SK-N-SH treated with all-trans-retinoic acid at 6 μM for 48 hours (cell line): ENCODE measurements at regions not wholly inside any gene's neighbourhood (a gene's known extent, or its start where the extent isn't known, plus 50 kb on each side); places are given as distances from the start of the nearest gene placed in this dataset.

Experiments used
- CREB5 ChIP-seq: fragments of 250-450 bp; sonication (Bioruptor Pico); IDR thresholded peaks from 2 replicates; pipeline ENCODE4 v1.5.1; 2020; ENCODE audit warnings: low read depth, mild to moderate bottlenecking, moderate library complexity
- ESRRG ChIP-seq: fragments of 250-450 bp; sonication (Bioruptor Pico); IDR thresholded peaks from 2 replicates; pipeline ENCODE4 v1.6.1; 2021; ENCODE audit warnings: mild to moderate bottlenecking
- GLIS3 ChIP-seq: fragments of 250-450 bp; sonication (Bioruptor Pico); IDR thresholded peaks from 2 replicates; pipeline ENCODE4 v1.5.0; 2020; ENCODE audit warnings: mild to moderate bottlenecking, moderate library complexity
- RARB ChIP-seq: fragments of 250-450 bp; sonication (Bioruptor Pico); IDR thresholded peaks from 2 replicates; pipeline ENCODE4 v1.8.0; 2021; ENCODE audit warnings: mild to moderate bottlenecking, moderate library complexity
- TSHZ2 ChIP-seq: fragments of 250-450 bp; sonication (Bioruptor Pico); IDR thresholded peaks from 2 replicates; pipeline ENCODE4 v1.5.0; 2020; ENCODE audit warnings: mild to moderate bottlenecking, moderate library complexity
- ZC3H10 ChIP-seq: fragments of 250-450 bp; sonication (Bioruptor Pico); IDR thresholded peaks from 2 replicates; pipeline ENCODE4 v1.5.1; 2021; ENCODE audit warnings: mild to moderate bottlenecking, moderate library complexity
- ZNF565 ChIP-seq: fragments of 450-650 bp; formaldehyde crosslinking; conservative IDR thresholded peaks from 2 replicates; pipeline ENCODE4 v1.5.0; 2020; ENCODE audit warnings: low read depth, mild to moderate bottlenecking, moderate library complexity
- ZNF70 ChIP-seq: fragments of 450-650 bp; formaldehyde crosslinking; IDR thresholded peaks from 2 replicates; pipeline ENCODE4 v1.5.0; 2020; ENCODE audit warnings: mild to moderate bottlenecking, moderate library complexity

- TF ChIP-seq ZNF565 = no peak
- TF ChIP-seq RARB (CRISPR knock-in tag) = no peak
- no peak for TF ChIP-seq ESRRG (CRISPR knock-in tag)
- no peak for TF ChIP-seq GLIS3
- TF ChIP-seq CREB5 (CRISPR knock-in tag) = no peak
- TF ChIP-seq ZNF70 (CRISPR knock-in tag) = no peak
- no peak for TF ChIP-seq ZC3H10 (CRISPR knock-in tag)
- TF ChIP-seq TSHZ2 (CRISPR knock-in tag) = no peak
Measured at GRCh38 chr2:195493416-195493815, 163.6 kb upstream of the SLC39A10 start.
